GM23338 (cell line): ENCODE measurements at regions not wholly inside any gene's neighbourhood (a gene's known extent, or its start where the extent isn't known, plus 50 kb on each side); places are given as distances from the start of the nearest gene placed in this dataset.

ENCODE experiments used
- ATAC-seq: fragments of 200-7000 bp; cut with Tn5 transposase; 3 replicates; pipeline ENCODE4 v1.9.1; 2020
- DNase-seq: peaks from one replicate; pipeline ENCODE4 v3.0.0-alpha.2; 2015; ENCODE audit warnings: low spot score
- H2AFZ ChIP-seq: fragments of 200-600 bp; sonication (generic); 2 replicates; pipeline ENCODE4 v1.8.0; 2016; ENCODE audit warnings: antibody characterized with exemption, mild to moderate bottlenecking, moderate library complexity
- H3F3A ChIP-seq: fragments of 200-600 bp; sonication (generic); replicated peaks from 2 replicates; pipeline ENCODE4 v1.8.0; 2017; ENCODE audit warnings: antibody characterized with exemption, mixed run types, low read depth
- H3K27ac ChIP-seq: fragments of 200-600 bp; sonication (generic); 2 replicates; pipeline ENCODE4 v1.6.1; 2016; ENCODE audit warnings: low read depth
- H3K27me3 ChIP-seq: fragments of 200-600 bp; sonication (generic); 2 replicates; pipeline ENCODE4 v1.8.0; 2016; ENCODE audit warnings: mild to moderate bottlenecking, mixed run types, moderate library complexity; ENCODE audit not compliant: insufficient read depth
- H3K36me3 ChIP-seq: fragments of 200-600 bp; sonication (generic); 2 replicates; pipeline ENCODE4 v1.8.0; 2016; ENCODE audit warnings: mild to moderate bottlenecking; ENCODE audit not compliant: insufficient read depth
- H3K4me1 ChIP-seq: fragments of 200-600 bp; sonication (generic); 2 replicates; pipeline ENCODE4 v1.8.0; 2016; ENCODE audit warnings: mild to moderate bottlenecking, moderate library complexity; ENCODE audit not compliant: insufficient read depth
- H3K4me2 ChIP-seq: fragments of 200-600 bp; sonication (generic); 2 replicates; pipeline ENCODE4 v1.7.1; 2017; ENCODE audit warnings: mixed run types
- H3K4me3 ChIP-seq: fragments of 200-600 bp; sonication (generic); 2 replicates; pipeline ENCODE4 v1.6.1; 2016; ENCODE audit warnings: mixed run types
- H3K79me2 ChIP-seq: fragments of 200-600 bp; sonication (generic); replicated peaks from 2 replicates; pipeline ENCODE4 v1.8.0; 2017; ENCODE audit warnings: mild to moderate bottlenecking; ENCODE audit not compliant: insufficient read depth
- H3K9me2 ChIP-seq: fragments of 200-600 bp; sonication (generic); 2 replicates; pipeline ENCODE4 v1.8.0; 2017; ENCODE audit not compliant: insufficient read depth
- H4K20me1 ChIP-seq: fragments of 200-600 bp; sonication (generic); replicated peaks from 2 replicates; pipeline ENCODE4 v1.8.0; 2017; ENCODE audit warnings: mild to moderate bottlenecking; ENCODE audit not compliant: insufficient read depth
- H3K27ac Mint-ChIP-seq: 2 replicates; pipeline ENCODE4 v1.8.0; 2020; ENCODE audit warnings: inconsistent platforms, mild to moderate bottlenecking, moderate library complexity, mixed read lengths
- H3K27me3 Mint-ChIP-seq: 3 replicates; pipeline ENCODE4 v1.8.0; 2022; ENCODE audit warnings: low read depth, mild to moderate bottlenecking, moderate library complexity, mixed read lengths, inconsistent platforms; ENCODE audit not compliant: insufficient read depth, poor library complexity
- H3K36me3 Mint-ChIP-seq: 3 replicates; pipeline ENCODE4 v1.8.0; 2021; ENCODE audit warnings: low read depth, mild to moderate bottlenecking, inconsistent platforms, moderate library complexity, mixed read lengths
- H3K4me1 Mint-ChIP-seq: 3 replicates; pipeline ENCODE4 v1.8.0; 2020; ENCODE audit warnings: mild to moderate bottlenecking, inconsistent platforms, mixed read lengths
- H3K4me3 Mint-ChIP-seq: 3 replicates; pipeline ENCODE4 v1.8.0; 2021; ENCODE audit warnings: moderate library complexity, mild to moderate bottlenecking, inconsistent platforms, mixed read lengths
- H3K9me3 Mint-ChIP-seq: 3 replicates; pipeline ENCODE4 v1.8.0; 2020; ENCODE audit warnings: moderate library complexity, mild to moderate bottlenecking, inconsistent platforms, mixed read lengths
- CREB1 ChIP-seq: fragments of 250-450 bp; sonication (Bioruptor Pico); IDR thresholded peaks from 2 replicates; pipeline ENCODE4 v1.5.0; 2020; ENCODE audit warnings: low read depth, mild to moderate bottlenecking, moderate library complexity
- EZH2phosphoT487 ChIP-seq: fragments of 200-600 bp; sonication (generic); IDR thresholded peaks from one replicate; pipeline ENCODE4 v1.8.1; 2018; ENCODE audit warnings: antibody characterized with exemption; ENCODE audit not compliant: unreplicated experiment
- STAT1 ChIP-seq: IDR thresholded peaks from one replicate; pipeline ENCODE4 v1.6.1; 2016; ENCODE audit warnings: antibody characterized with exemption; ENCODE audit not compliant: unreplicated experiment
- TF ChIP-seq, protein P1 (sequence below), 2 experiments: fragments of 200-600 bp in 1 of 2; sonication (generic) in 1 of 2; conservative IDR thresholded peaks; 2 replicates each; pipeline versions ENCODE4 v1.5.1 to v1.6.1; 2016 to 2017; ENCODE audit warnings: antibody characterized with exemption in 2 of 2, low read depth in 2 of 2, mild to moderate bottlenecking in 2 of 2, moderate library complexity in 1 of 2
- TF ChIP-seq, protein P2 (sequence below): IDR thresholded peaks from 2 replicates; pipeline ENCODE4 v1.6.1; 2016; ENCODE audit warnings: antibody characterized with exemption
- TF ChIP-seq, protein P3 (sequence below): fragments of 250-450 bp; sonication (Bioruptor Pico); IDR thresholded peaks from 2 replicates; pipeline ENCODE4 v1.5.0; 2020; ENCODE audit warnings: mild to moderate bottlenecking, moderate library complexity

DNA sequence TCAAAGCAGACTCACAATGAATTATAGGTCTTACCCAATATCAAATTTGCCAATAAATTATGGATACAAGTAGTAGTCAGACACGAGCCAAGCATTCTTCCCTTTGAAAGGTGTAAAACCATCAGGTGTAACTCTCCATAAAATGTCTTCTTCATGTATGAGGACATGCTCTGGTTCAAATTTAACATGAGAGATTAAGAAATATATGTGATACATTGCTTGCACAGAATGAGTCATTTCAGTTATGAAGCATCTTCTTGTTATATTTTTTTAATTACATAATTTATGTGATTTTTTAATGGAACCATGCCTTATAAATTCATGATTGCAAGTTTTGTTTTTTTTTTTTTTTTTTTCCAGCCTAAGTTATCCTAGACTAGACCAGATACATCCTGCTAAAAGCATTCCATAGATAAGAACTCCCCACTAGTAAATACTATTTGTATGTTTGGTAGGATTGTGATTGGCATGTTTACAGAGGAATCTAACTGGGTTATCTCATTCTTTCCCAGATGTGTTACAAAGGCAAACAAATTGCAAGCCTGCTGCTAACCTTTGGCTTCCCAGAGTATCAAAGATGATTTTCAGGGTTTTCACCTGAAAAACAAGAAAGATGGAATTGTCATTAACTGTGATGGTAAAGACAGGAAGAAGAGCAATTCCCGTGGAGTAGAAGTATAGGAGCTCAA is 621.9 kb downstream of the XIRP2 start (continued):
- TF ChIP-seq, protein P1, sequence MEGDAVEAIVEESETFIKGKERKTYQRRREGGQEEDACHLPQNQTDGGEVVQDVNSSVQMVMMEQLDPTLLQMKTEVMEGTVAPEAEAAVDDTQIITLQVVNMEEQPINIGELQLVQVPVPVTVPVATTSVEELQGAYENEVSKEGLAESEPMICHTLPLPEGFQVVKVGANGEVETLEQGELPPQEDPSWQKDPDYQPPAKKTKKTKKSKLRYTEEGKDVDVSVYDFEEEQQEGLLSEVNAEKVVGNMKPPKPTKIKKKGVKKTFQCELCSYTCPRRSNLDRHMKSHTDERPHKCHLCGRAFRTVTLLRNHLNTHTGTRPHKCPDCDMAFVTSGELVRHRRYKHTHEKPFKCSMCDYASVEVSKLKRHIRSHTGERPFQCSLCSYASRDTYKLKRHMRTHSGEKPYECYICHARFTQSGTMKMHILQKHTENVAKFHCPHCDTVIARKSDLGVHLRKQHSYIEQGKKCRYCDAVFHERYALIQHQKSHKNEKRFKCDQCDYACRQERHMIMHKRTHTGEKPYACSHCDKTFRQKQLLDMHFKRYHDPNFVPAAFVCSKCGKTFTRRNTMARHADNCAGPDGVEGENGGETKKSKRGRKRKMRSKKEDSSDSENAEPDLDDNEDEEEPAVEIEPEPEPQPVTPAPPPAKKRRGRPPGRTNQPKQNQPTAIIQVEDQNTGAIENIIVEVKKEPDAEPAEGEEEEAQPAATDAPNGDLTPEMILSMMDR (conservative IDR thresholded peaks at IDR 0.05; ENCODE audit: low read depth in 2 of 2) = no peak
- TF ChIP-seq EZH2phosphoT487 (no peak), STAT1 (no peak)
- TF ChIP-seq, protein P2, sequence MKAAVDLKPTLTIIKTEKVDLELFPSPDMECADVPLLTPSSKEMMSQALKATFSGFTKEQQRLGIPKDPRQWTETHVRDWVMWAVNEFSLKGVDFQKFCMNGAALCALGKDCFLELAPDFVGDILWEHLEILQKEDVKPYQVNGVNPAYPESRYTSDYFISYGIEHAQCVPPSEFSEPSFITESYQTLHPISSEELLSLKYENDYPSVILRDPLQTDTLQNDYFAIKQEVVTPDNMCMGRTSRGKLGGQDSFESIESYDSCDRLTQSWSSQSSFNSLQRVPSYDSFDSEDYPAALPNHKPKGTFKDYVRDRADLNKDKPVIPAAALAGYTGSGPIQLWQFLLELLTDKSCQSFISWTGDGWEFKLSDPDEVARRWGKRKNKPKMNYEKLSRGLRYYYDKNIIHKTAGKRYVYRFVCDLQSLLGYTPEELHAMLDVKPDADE = no peak

DNA sequence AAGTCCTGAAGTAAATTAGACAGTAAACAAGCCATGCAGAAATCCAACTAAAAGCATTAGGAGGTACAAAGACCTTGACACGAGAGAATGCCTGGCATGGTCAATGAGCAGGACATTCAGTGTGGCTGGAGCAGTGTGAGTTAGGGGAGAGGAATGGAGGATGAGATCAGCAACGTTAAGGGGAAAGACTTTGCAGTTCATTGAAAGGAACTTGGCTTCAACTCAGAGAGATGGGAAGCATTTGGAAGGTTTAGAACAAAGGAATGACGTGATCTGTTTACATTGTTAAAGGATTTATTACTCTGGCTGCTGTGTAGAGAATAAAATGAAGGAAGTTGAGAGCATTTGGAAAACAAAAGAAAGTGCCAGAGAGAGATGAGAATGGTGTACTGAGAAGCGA is 621.3 kb downstream of the XIRP2 start:
- H3K36me3 ChIP-seq = no peaks in the 10 kb centered on the region
- H4K20me1 ChIP-seq = no peaks in the 10 kb centered on the region
- H3K4me1 Mint-ChIP-seq = peaks cover 18% of the 10 kb centered on the region
- no peaks in the 10 kb centered on the region for H3K27me3 Mint-ChIP-seq
- peak; percentile 69 for DNase-seq
- peak overlapping the region; percentile 17; the same call in 1 of the 2 replicates for H3K4me2 ChIP-seq
- H3K79me2 ChIP-seq = no peaks in the 10 kb centered on the region
- TF ChIP-seq CREB1 (CRISPR knock-in tag) (peak; percentile 53), STAT1 (no peak)
- TF ChIP-seq, protein P3, sequence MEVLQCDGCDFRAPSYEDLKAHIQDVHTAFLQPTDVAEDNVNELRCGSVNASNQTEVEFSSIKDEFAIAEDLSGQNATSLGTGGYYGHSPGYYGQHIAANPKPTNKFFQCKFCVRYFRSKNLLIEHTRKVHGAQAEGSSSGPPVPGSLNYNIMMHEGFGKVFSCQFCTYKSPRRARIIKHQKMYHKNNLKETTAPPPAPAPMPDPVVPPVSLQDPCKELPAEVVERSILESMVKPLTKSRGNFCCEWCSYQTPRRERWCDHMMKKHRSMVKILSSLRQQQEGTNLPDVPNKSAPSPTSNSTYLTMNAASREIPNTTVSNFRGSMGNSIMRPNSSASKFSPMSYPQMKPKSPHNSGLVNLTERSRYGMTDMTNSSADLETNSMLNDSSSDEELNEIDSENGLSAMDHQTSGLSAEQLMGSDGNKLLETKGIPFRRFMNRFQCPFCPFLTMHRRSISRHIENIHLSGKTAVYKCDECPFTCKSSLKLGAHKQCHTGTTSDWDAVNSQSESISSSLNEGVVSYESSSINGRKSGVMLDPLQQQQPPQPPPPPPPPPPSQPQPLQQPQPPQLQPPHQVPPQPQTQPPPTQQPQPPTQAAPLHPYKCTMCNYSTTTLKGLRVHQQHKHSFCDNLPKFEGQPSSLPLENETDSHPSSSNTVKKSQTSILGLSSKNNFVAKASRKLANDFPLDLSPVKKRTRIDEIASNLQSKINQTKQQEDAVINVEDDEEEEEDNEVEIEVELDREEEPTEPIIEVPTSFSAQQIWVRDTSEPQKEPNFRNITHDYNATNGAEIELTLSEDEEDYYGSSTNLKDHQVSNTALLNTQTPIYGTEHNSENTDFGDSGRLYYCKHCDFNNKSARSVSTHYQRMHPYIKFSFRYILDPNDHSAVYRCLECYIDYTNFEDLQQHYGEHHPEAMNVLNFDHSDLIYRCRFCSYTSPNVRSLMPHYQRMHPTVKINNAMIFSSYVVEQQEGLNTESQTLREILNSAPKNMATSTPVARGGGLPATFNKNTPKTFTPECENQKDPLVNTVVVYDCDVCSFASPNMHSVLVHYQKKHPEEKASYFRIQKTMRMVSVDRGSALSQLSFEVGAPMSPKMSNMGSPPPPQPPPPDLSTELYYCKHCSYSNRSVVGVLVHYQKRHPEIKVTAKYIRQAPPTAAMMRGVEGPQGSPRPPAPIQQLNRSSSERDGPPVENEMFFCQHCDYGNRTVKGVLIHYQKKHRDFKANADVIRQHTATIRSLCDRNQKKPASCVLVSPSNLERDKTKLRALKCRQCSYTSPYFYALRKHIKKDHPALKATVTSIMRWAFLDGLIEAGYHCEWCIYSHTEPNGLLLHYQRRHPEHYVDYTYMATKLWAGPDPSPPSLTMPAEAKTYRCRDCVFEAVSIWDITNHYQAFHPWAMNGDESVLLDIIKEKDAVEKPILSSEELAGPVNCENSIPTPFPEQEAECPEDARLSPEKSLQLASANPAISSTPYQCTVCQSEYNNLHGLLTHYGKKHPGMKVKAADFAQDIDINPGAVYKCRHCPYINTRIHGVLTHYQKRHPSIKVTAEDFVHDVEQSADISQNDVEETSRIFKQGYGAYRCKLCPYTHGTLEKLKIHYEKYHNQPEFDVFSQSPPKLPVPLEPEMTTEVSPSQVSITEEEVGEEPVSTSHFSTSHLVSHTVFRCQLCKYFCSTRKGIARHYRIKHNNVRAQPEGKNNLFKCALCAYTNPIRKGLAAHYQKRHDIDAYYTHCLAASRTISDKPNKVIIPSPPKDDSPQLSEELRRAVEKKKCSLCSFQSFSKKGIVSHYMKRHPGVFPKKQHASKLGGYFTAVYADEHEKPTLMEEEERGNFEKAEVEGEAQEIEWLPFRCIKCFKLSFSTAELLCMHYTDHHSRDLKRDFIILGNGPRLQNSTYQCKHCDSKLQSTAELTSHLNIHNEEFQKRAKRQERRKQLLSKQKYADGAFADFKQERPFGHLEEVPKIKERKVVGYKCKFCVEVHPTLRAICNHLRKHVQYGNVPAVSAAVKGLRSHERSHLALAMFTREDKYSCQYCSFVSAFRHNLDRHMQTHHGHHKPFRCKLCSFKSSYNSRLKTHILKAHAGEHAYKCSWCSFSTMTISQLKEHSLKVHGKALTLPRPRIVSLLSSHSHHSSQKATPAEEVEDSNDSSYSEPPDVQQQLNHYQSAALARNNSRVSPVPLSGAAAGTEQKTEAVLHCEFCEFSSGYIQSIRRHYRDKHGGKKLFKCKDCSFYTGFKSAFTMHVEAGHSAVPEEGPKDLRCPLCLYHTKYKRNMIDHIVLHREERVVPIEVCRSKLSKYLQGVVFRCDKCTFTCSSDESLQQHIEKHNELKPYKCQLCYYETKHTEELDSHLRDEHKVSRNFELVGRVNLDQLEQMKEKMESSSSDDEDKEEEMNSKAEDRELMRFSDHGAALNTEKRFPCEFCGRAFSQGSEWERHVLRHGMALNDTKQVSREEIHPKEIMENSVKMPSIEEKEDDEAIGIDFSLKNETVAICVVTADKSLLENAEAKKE (CRISPR knock-in tag) = peak; percentile 46; the same call in 1 of the 2 replicates
- H3K27ac ChIP-seq = peak overlapping the region; percentile 61
- H3K36me3 Mint-ChIP-seq = 0 out of 3 replicates have a peak, but pooled peaks cover 3% of the 10 kb centered on the region
- H3K4me3 Mint-ChIP-seq = no peak overlapping the region
- peak overlapping the region; percentile 69 for H3K27ac Mint-ChIP-seq
- H2AFZ ChIP-seq = no peak overlapping the region
- no peaks in the 10 kb centered on the region for H3F3A ChIP-seq
- ATAC-seq = peak; percentile 92
- peaks cover 22% of the 10 kb centered on the region for H3K4me1 ChIP-seq
- H3K9me3 Mint-ChIP-seq = no peaks in the 10 kb centered on the region
- no peaks in the 10 kb centered on the region for H3K9me2 ChIP-seq
- no peaks in the 10 kb centered on the region for H3K27me3 ChIP-seq
- H3K4me3 ChIP-seq = no peak overlapping the region
